Epidermal melanocyte (primary cell): ENCODE measurements at regions not wholly inside any gene's neighbourhood (a gene's known extent, or its start where the extent isn't known, plus 50 kb on each side); places are given as distances from the start of the nearest gene placed in this dataset.
"Not testable (repeated sequence)": the region's sequence is repeated elsewhere in the genome, so short reads cannot be mapped to it uniquely, and the experiment has no call there.

Experiments used
- DNase-seq: peaks from one replicate; pipeline ENCODE4 v3.0.0; 2011; ENCODE audit warnings: low spot score; ENCODE audit not compliant: insufficient read length

- DNase-seq: not testable (repeated sequence)
These were observed 186.4 kb downstream of the LAT start for GRCh38 chr16:29171296-29171695.

GRCh38 chr16:29170393-29171119 is 185.7 kb downstream of the LAT start:
- not testable (repeated sequence) for DNase-seq

- DNase-seq: not testable (repeated sequence)
These were observed 184.6 kb downstream of the LAT start for GRCh38 chr16:29169295-29169994.

- DNase-seq: not testable (repeated sequence)
These were observed 183.8 kb downstream of the LAT start for GRCh38 chr16:29168515-29169259.

- not testable (repeated sequence) for DNase-seq
These were observed 179.7 kb downstream of the LAT start for GRCh38 chr16:29164442-29165089.

GRCh38 chr16:29160171-29160570 is 175.3 kb downstream of the LAT start:
- not testable (repeated sequence) for DNase-seq

- not testable (repeated sequence) for DNase-seq
These were observed 174.8 kb downstream of the LAT start for GRCh38 chr16:29159603-29160002.

GRCh38 chr16:29158785-29159184 is 173.9 kb downstream of the LAT start:
- DNase-seq: no peak

GRCh38 chr16:29158031-29158784 is 173.4 kb downstream of the LAT start:
- DNase-seq: not testable (repeated sequence)

GRCh38 chr16:29157051-29157923 is 172.4 kb downstream of the LAT start:
- DNase-seq: peak; percentile 38

GRCh38 chr16:29156511-29156910 is 171.7 kb downstream of the LAT start:
- DNase-seq: no peak

- DNase-seq: not testable (repeated sequence)
These were observed 171.0 kb downstream of the LAT start for GRCh38 chr16:29155866-29156200.

GRCh38 chr16:29155131-29155865 is 170.4 kb downstream of the LAT start:
- not testable (repeated sequence) for DNase-seq

GRCh38 chr16:29154676-29155121 is 169.8 kb downstream of the LAT start:
- DNase-seq: no peak

- no peak for DNase-seq
These were observed 169.2 kb downstream of the LAT start for GRCh38 chr16:29154088-29154487.

- not testable (repeated sequence) for DNase-seq
These were observed 168.5 kb downstream of the LAT start for GRCh38 chr16:29153307-29153706.

GRCh38 chr16:29152544-29153031 is 167.7 kb downstream of the LAT start:
- not testable (repeated sequence) for DNase-seq

GRCh38 chr16:29151317-29151716 is 166.5 kb downstream of the LAT start:
- DNase-seq: no peak

- not testable (repeated sequence) for DNase-seq
These were observed 165.1 kb downstream of the LAT start for GRCh38 chr16:29149912-29150311.
